H9 (cell line): ENCODE measurements at regions not wholly inside any gene's neighbourhood (a gene's known extent, or its start where the extent isn't known, plus 50 kb on each side); places are given as distances from the start of the nearest gene placed in this dataset.

Experiments
- DNase-seq: peaks from one replicate; pipeline ENCODE4 v3.0.0-alpha.2; 2017
- H2AFZ ChIP-seq: one replicate; pipeline ENCODE4 v1.6.1; 2013; ENCODE audit warnings: mild to moderate bottlenecking, low read length, control low read depth, moderate library complexity
- H2AK5ac ChIP-seq: 2 replicates; pipeline ENCODE4 v1.6.1; 2013; ENCODE audit warnings: low read length, control low read depth, mixed read lengths; ENCODE audit not compliant: insufficient read length
- H2BK120ac ChIP-seq: one replicate; pipeline ENCODE4 v1.6.1; 2013; ENCODE audit warnings: low read depth, mild to moderate bottlenecking, low read length, control low read depth, inconsistent platforms; ENCODE audit not compliant: poor library complexity, severe bottlenecking
- H2BK12ac ChIP-seq: 2 replicates; pipeline ENCODE4 v1.6.1; 2013; ENCODE audit warnings: low read length, control low read depth, mixed read lengths, low read depth; ENCODE audit not compliant: insufficient read length
- H2BK15ac ChIP-seq: 2 replicates; pipeline ENCODE4 v1.6.1; 2013; ENCODE audit warnings: low read depth, low read length, control low read depth
- H2BK20ac ChIP-seq: one replicate; pipeline ENCODE4 v1.6.1; 2013; ENCODE audit warnings: low read depth, mild to moderate bottlenecking, low read length, control low read depth, inconsistent platforms; ENCODE audit not compliant: poor library complexity, severe bottlenecking
- H2BK5ac ChIP-seq: 2 replicates; pipeline ENCODE4 v1.6.1; 2013; ENCODE audit warnings: low read length, control low read depth, mixed read lengths; ENCODE audit not compliant: insufficient read length
- H3K14ac ChIP-seq: 2 replicates; pipeline ENCODE4 v1.6.1; 2013; ENCODE audit warnings: low read length, control low read depth; ENCODE audit not compliant: insufficient read depth
- H3K18ac ChIP-seq: 2 replicates; pipeline ENCODE4 v1.6.1; 2013; ENCODE audit warnings: low read depth, mild to moderate bottlenecking, mixed read lengths, low read length, control low read depth; ENCODE audit not compliant: insufficient read length
- H3K23ac ChIP-seq: 2 replicates; pipeline ENCODE4 v1.6.1; 2013; ENCODE audit warnings: low read length, control low read depth, mixed read lengths, low read depth; ENCODE audit not compliant: insufficient read length
- H3K23me2 ChIP-seq: 2 replicates; pipeline ENCODE4 v1.6.1; 2013; ENCODE audit warnings: low read depth, mild to moderate bottlenecking, mixed read lengths, low read length, control low read depth; ENCODE audit not compliant: insufficient read length, poor library complexity, severe bottlenecking
- H3K27ac ChIP-seq: 2 replicates; pipeline ENCODE4 v1.5.1; 2013; ENCODE audit warnings: low read length, control low read depth, mixed read lengths, low read depth; ENCODE audit not compliant: insufficient read length
- H3K27me3 ChIP-seq: 2 replicates; pipeline ENCODE4 v1.6.1; 2013; ENCODE audit warnings: low read length, control low read depth, inconsistent platforms; ENCODE audit not compliant: insufficient read depth
- H3K4ac ChIP-seq: 2 replicates; pipeline ENCODE4 v1.6.1; 2013; ENCODE audit warnings: low read depth, mild to moderate bottlenecking, control low read depth, inconsistent platforms, low read length, moderate library complexity
- H3K4me1 ChIP-seq: 2 replicates; pipeline ENCODE4 v1.6.1; 2013; ENCODE audit warnings: low read length, control low read depth, inconsistent platforms; ENCODE audit not compliant: insufficient read depth
- H3K4me2 ChIP-seq: 2 replicates; pipeline ENCODE4 v1.6.1; 2013; ENCODE audit warnings: low read length, control low read depth, mixed read lengths; ENCODE audit not compliant: insufficient read length, insufficient read depth
- H3K56ac ChIP-seq: 2 replicates; pipeline ENCODE4 v1.6.1; 2013; ENCODE audit warnings: low read depth, mild to moderate bottlenecking, mixed read lengths, low read length, control low read depth; ENCODE audit not compliant: insufficient read length
- H3K79me1 ChIP-seq: 2 replicates; pipeline ENCODE4 v1.6.1; 2013; ENCODE audit warnings: low read depth, mild to moderate bottlenecking, moderate library complexity, low read length, control low read depth, inconsistent platforms; ENCODE audit not compliant: insufficient read depth, poor library complexity, severe bottlenecking
- H3K79me2 ChIP-seq: 2 replicates; pipeline ENCODE4 v1.6.1; 2013; ENCODE audit warnings: low read length, control low read depth, inconsistent platforms; ENCODE audit not compliant: insufficient read depth
- H3K9ac ChIP-seq: 2 replicates; pipeline ENCODE4 v1.6.1; 2013; ENCODE audit warnings: low read length, control low read depth, mixed read lengths; ENCODE audit not compliant: insufficient read length; ENCODE audit errors: extremely low read depth
- H3K9me3 ChIP-seq: one replicate; pipeline ENCODE4 v1.6.1; 2013; ENCODE audit warnings: low read depth, low read length, inconsistent platforms; ENCODE audit not compliant: control insufficient read depth
- H3T11ph ChIP-seq: one replicate; pipeline ENCODE4 v1.6.1; 2013; ENCODE audit warnings: mild to moderate bottlenecking, low read length, control low read depth, inconsistent platforms
- H4K20me1 ChIP-seq: one replicate; pipeline ENCODE4 v1.6.1; 2013; ENCODE audit not compliant: control insufficient read depth, insufficient read length, insufficient read depth
- H4K5ac ChIP-seq: 2 replicates; pipeline ENCODE4 v1.6.1; 2013; ENCODE audit warnings: low read depth, mild to moderate bottlenecking, mixed read lengths, low read length, control low read depth; ENCODE audit not compliant: insufficient read length
- H4K8ac ChIP-seq: replicated peaks from 2 replicates; pipeline ENCODE4 v1.6.1; 2013; ENCODE audit warnings: low read length, control low read depth, mixed read lengths, low read depth; ENCODE audit not compliant: insufficient read length
- H4K91ac ChIP-seq: 2 replicates; pipeline ENCODE4 v1.6.1; 2013; ENCODE audit warnings: low read depth, mild to moderate bottlenecking, moderate library complexity, mixed read lengths, low read length, control low read depth; ENCODE audit not compliant: insufficient read length
- H3K27ac Mint-ChIP-seq, 3 experiments: 2 replicates in 2 of 3; 3 replicates in 1 of 3; pipeline ENCODE4 v1.8.0; 2020 to 2021; ENCODE audit warnings: mixed read lengths in 3 of 3, mild to moderate bottlenecking in 1 of 3, moderate library complexity in 1 of 3
- H3K27me3 Mint-ChIP-seq: 2 replicates; pipeline ENCODE4 v1.8.0; 2021; ENCODE audit warnings: low read depth, mild to moderate bottlenecking, moderate library complexity, mixed read lengths
- H3K36me3 Mint-ChIP-seq, 3 experiments: 2 replicates in 2 of 3; 3 replicates in 1 of 3; pipeline ENCODE4 v1.8.0; 2020 to 2021; ENCODE audit warnings: low read depth in 3 of 3, mixed read lengths in 3 of 3; ENCODE audit not compliant: insufficient read depth in 1 of 3
- H3K4me1 Mint-ChIP-seq, 2 experiments: 2 replicates each; pipeline ENCODE4 v1.8.0; 2020; ENCODE audit warnings: mixed read lengths in 2 of 2
- H3K4me3 Mint-ChIP-seq, 2 experiments: 2 replicates in 1 of 2; 3 replicates in 1 of 2; pipeline ENCODE4 v1.8.0; 2020 to 2021; ENCODE audit warnings: mild to moderate bottlenecking in 2 of 2, mixed read lengths in 2 of 2, moderate library complexity in 1 of 2
- H3K9me3 Mint-ChIP-seq, 2 experiments: 2 replicates in 1 of 2; 3 replicates in 1 of 2; pipeline ENCODE4 v1.8.0; 2020; ENCODE audit warnings: mild to moderate bottlenecking in 2 of 2, mixed read lengths in 2 of 2, moderate library complexity in 1 of 2
- CTCF ChIP-seq: fragments of 200-600 bp; sonication (generic); conservative IDR thresholded peaks from 3 replicates; pipeline ENCODE4 v1.8.0; 2021; ENCODE audit warnings: antibody characterized with exemption, mild to moderate bottlenecking

- no peaks in the 10 kb centered on the region for H4K20me1 ChIP-seq
- no peak overlapping the region for H3K14ac ChIP-seq
- H3K79me2 ChIP-seq = no peaks in the 10 kb centered on the region
- no peak for TF ChIP-seq CTCF
- no peak overlapping the region for H4K5ac ChIP-seq
- H3K18ac ChIP-seq = no peak overlapping the region
- no peak overlapping the region for H4K8ac ChIP-seq
- H3K4me1 ChIP-seq = no peaks in the 10 kb centered on the region; the same call in 1 of the 2 replicates
- no peak overlapping the region for H2AK5ac ChIP-seq
- peaks cover 17 to 21% of the 10 kb centered on the region in 2 experiments for H3K4me1 Mint-ChIP-seq
- no peak for DNase-seq
- H2BK12ac ChIP-seq = no peak overlapping the region
- no peak overlapping the region for H3K4ac ChIP-seq
- no peaks in the 10 kb centered on the region; a peak in 1 of 7 replicates for H3K36me3 Mint-ChIP-seq
- no peak overlapping the region for H3K56ac ChIP-seq
- no peaks in the 10 kb centered on the region for H3K9me3 ChIP-seq
- H2BK120ac ChIP-seq = no peak overlapping the region
- no peak overlapping the region for H3K4me3 Mint-ChIP-seq
- H3K27me3 Mint-ChIP-seq = peaks cover under 1% of the 10 kb centered on the region; the same call in 1 of the 2 replicates
- H3T11ph ChIP-seq = no peak overlapping the region
- no peak overlapping the region for H3K4me2 ChIP-seq
- no peak overlapping the region for H2BK5ac ChIP-seq
- H3K27ac Mint-ChIP-seq = no peak overlapping the region
- H3K23me2 ChIP-seq = no peaks in the 10 kb centered on the region
- H3K27me3 ChIP-seq = no peaks in the 10 kb centered on the region
- no peak overlapping the region for H2BK15ac ChIP-seq
- H3K23ac ChIP-seq = no peak overlapping the region
- no peaks in the 10 kb centered on the region for H3K9me3 Mint-ChIP-seq
- no peak overlapping the region for H2BK20ac ChIP-seq
- no peak overlapping the region for H2AFZ ChIP-seq
- no peak overlapping the region for H3K9ac ChIP-seq
- no peaks in the 10 kb centered on the region for H3K79me1 ChIP-seq
- no peak overlapping the region for H4K91ac ChIP-seq
- no peak overlapping the region for H3K27ac ChIP-seq
Observed at GRCh38 chr14:65943150-65943549, 530.6 kb downstream of the FUT8 start.
